ENCODE measurements at regions not wholly inside any gene's neighbourhood (a gene's known extent, or its start where the extent isn't known, plus 50 kb on each side); places are given as distances from the start of the nearest gene placed in this dataset.

GRCh38 chr2:217103752-217104545, 244.1 kb upstream of the TNP1 start:
- DNase-seq, result no peak

GRCh38 chr2:217102956-217103355, 243.1 kb upstream of the TNP1 start:
- no peak for DNase-seq

- DNase-seq, result no peak
Measured at GRCh38 chr2:217101972-217102371, 242.1 kb upstream of the TNP1 start.

GRCh38 chr2:217099561-217099960, 239.7 kb upstream of the TNP1 start:
- no peak for DNase-seq

- DNase-seq, result no peak
Measured at GRCh38 chr2:217098435-217098834, 238.6 kb upstream of the TNP1 start.

- DNase-seq, result no peak
Measured at GRCh38 chr2:217097346-217097745, 237.5 kb upstream of the TNP1 start.

GRCh38 chr2:217096474-217097225, 236.8 kb upstream of the TNP1 start:
- no peak for DNase-seq

- no peak for DNase-seq
Measured at GRCh38 chr2:217095511-217096205, 235.8 kb upstream of the TNP1 start.

GRCh38 chr2:217092710-217093379, 233.0 kb upstream of the TNP1 start:
- DNase-seq, result no peak

GRCh38 chr2:217091531-217091930, 231.7 kb upstream of the TNP1 start:
- DNase-seq, result no peak

- no peak for DNase-seq
Measured at GRCh38 chr2:217090884-217091283, 231.0 kb upstream of the TNP1 start.

- no peak for DNase-seq
Measured at GRCh38 chr2:217090024-217090473, 230.2 kb upstream of the TNP1 start.

GRCh38 chr2:217086718-217087117, 226.9 kb upstream of the TNP1 start:
- DNase-seq, result no peak

GRCh38 chr2:217086038-217086522, 226.2 kb upstream of the TNP1 start:
- DNase-seq, result no peak

- no peak for DNase-seq
Measured at GRCh38 chr2:217085543-217085942, 225.7 kb upstream of the TNP1 start.

- DNase-seq, result no peak
Measured at GRCh38 chr2:217081799-217082198, 221.9 kb upstream of the TNP1 start.

GRCh38 chr2:217079165-217079564, 219.3 kb upstream of the TNP1 start:
- no peak for DNase-seq

- no peak for DNase-seq
Measured at GRCh38 chr2:217077831-217078407, 218.1 kb upstream of the TNP1 start.

- no peak for DNase-seq
Measured at GRCh38 chr2:217076657-217077232, 216.9 kb upstream of the TNP1 start.

GRCh38 chr2:217076058-217076435, 216.2 kb upstream of the TNP1 start:
- DNase-seq, result no peak

- DNase-seq, result no peak
Measured at GRCh38 chr2:217075268-217076057, 215.6 kb upstream of the TNP1 start.

All from left hindlimb (tissue), 1 donor.